Suprapubic skin (tissue), 4 donors: ENCODE measurements at regions not wholly inside any gene's neighbourhood (a gene's known extent, or its start where the extent isn't known, plus 50 kb on each side); places are given as distances from the start of the nearest gene placed in this dataset.

Experiments used
- DNase-seq, 2 donors: peaks; one replicate each; pipeline ENCODE4 v3.0.0-alpha.2; 2019; ENCODE audit warnings: low spot score in 2 of 2
- H3K27ac ChIP-seq: fragments of 200-600 bp; sonication (generic); one replicate; pipeline ENCODE4 v1.5.1; 2019
- H3K27me3 ChIP-seq: fragments of 200-600 bp; sonication (generic); one replicate; pipeline ENCODE4 v1.5.1; 2019
- H3K36me3 ChIP-seq: fragments of 200-600 bp; sonication (generic); one replicate; pipeline ENCODE4 v1.5.1; 2019
- H3K4me1 ChIP-seq: fragments of 200-600 bp; sonication (generic); one replicate; pipeline ENCODE4 v1.5.1; 2019
- H3K4me3 ChIP-seq: fragments of 200-600 bp; sonication (generic); one replicate; pipeline ENCODE4 v1.5.1; 2019; ENCODE audit warnings: mild to moderate bottlenecking
- H3K9me3 ChIP-seq: fragments of 200-600 bp; sonication (generic); one replicate; pipeline ENCODE4 v1.5.1; 2019
- CTCF ChIP-seq, 2 donors: fragments of 200-600 bp in 1 of 2; fragments of 450-650 bp in 1 of 2; sonication (generic) in 1 of 2; IDR thresholded peaks; one replicate each; pipeline ENCODE4 v1.5.1; 2016 to 2019; ENCODE audit warnings: antibody characterized with exemption in 2 of 2, mild to moderate bottlenecking in 1 of 2, moderate library complexity in 1 of 2
- EP300 ChIP-seq: sonication (generic); formaldehyde crosslinking; IDR thresholded peaks from one replicate; pipeline ENCODE4 v1.6.1; 2017; ENCODE audit warnings: antibody characterized with exemption
- POLR2A ChIP-seq, 2 donors: fragments of 450-650 bp; IDR thresholded peaks; one replicate each; pipeline ENCODE4 v1.6.1; 2017; ENCODE audit warnings: antibody characterized with exemption in 2 of 2, mild to moderate bottlenecking in 2 of 2, moderate library complexity in 2 of 2
- POLR2AphosphoS5 ChIP-seq, 3 donors: sonication (generic); formaldehyde crosslinking; IDR thresholded peaks; one replicate each; pipeline ENCODE4 v1.6.1; 2017; ENCODE audit warnings: antibody characterized with exemption in 3 of 3
- WGBS: methylation state at CpG from one replicate; pipeline ENCODE4 v1.1.5; 2018; 5-methylcytosine and 5-hydroxymethylcytosine counted together

- H3K27ac ChIP-seq: no peak overlapping the region
- WGBS: 85% methylated on average over 7 of the region's 7 CpGs
- no peaks in the 10 kb centered on the region for H3K4me1 ChIP-seq
- no peak for DNase-seq
- no peak for TF ChIP-seq POLR2AphosphoS5 (IDR thresholded peaks at IDR 0.05)
- TF ChIP-seq POLR2A (IDR thresholded peaks at IDR 0.05): no peak
- no peak for TF ChIP-seq EP300
- TF ChIP-seq CTCF (IDR thresholded peaks at IDR 0.05): no peak
- no peak overlapping the region for H3K4me3 ChIP-seq
- H3K36me3 ChIP-seq: no peaks in the 10 kb centered on the region
- no peaks in the 10 kb centered on the region for H3K27me3 ChIP-seq
- H3K9me3 ChIP-seq: no peaks in the 10 kb centered on the region
Measured at GRCh38 chr5:104299998-104300706, 737.6 kb upstream of the NUDT12 start.

GRCh38 chr5:104298518-104298917, 735.9 kb upstream of the NUDT12 start:
- Histone ChIP-seq H3K4me3 (no peak overlapping the region), H3K4me1 (no peaks in the 10 kb centered on the region), H3K27me3 (no peaks in the 10 kb centered on the region), H3K9me3 (no peaks in the 10 kb centered on the region), H3K36me3 (no peaks in the 10 kb centered on the region), H3K27ac (no peak overlapping the region)
- no peak for DNase-seq
- WGBS: 95% methylated on average over 5 of the region's 5 CpGs
- TF ChIP-seq POLR2A (IDR thresholded peaks at IDR 0.05) (no peak), CTCF (IDR thresholded peaks at IDR 0.05) (no peak), POLR2AphosphoS5 (IDR thresholded peaks at IDR 0.05) (no peak), EP300 (no peak)

GRCh38 chr5:104297076-104297475, 734.5 kb upstream of the NUDT12 start:
- Histone ChIP-seq H3K4me3 (no peak overlapping the region), H3K9me3 (no peaks in the 10 kb centered on the region), H3K4me1 (no peaks in the 10 kb centered on the region), H3K36me3 (no peaks in the 10 kb centered on the region), H3K27me3 (no peaks in the 10 kb centered on the region), H3K27ac (no peak overlapping the region)
- 45% methylated on average over 1 of the region's 1 CpG for WGBS
- DNase-seq: no peak
- TF ChIP-seq EP300 (no peak), POLR2A (IDR thresholded peaks at IDR 0.05) (no peak), CTCF (IDR thresholded peaks at IDR 0.05) (no peak), POLR2AphosphoS5 (IDR thresholded peaks at IDR 0.05) (no peak)

GRCh38 chr5:104295991-104296390, 733.4 kb upstream of the NUDT12 start:
- H3K36me3 ChIP-seq: no peaks in the 10 kb centered on the region
- TF ChIP-seq EP300: no peak
- no peak for DNase-seq
- H3K9me3 ChIP-seq: no peaks in the 10 kb centered on the region
- no peak overlapping the region for H3K27ac ChIP-seq
- 70% methylated on average over 1 of the region's 1 CpG for WGBS
- H3K4me1 ChIP-seq: no peaks in the 10 kb centered on the region
- no peak overlapping the region for H3K4me3 ChIP-seq
- no peaks in the 10 kb centered on the region for H3K27me3 ChIP-seq

GRCh38 chr5:104283136-104283535, 720.5 kb upstream of the NUDT12 start:
- 80% methylated on average over 1 of the region's 1 CpG for WGBS
- H3K9me3 ChIP-seq: peaks cover 10% of the 10 kb centered on the region
- H3K4me3 ChIP-seq: no peak overlapping the region
- H3K27ac ChIP-seq: no peak overlapping the region
- H3K4me1 ChIP-seq: no peaks in the 10 kb centered on the region
- no peaks in the 10 kb centered on the region for H3K27me3 ChIP-seq
- no peaks in the 10 kb centered on the region for H3K36me3 ChIP-seq
- DNase-seq: no peak
- TF ChIP-seq CTCF (IDR thresholded peaks at IDR 0.05): no peak

- TF ChIP-seq CTCF (IDR thresholded peaks at IDR 0.05) (no peak), EP300 (no peak), POLR2AphosphoS5 (IDR thresholded peaks at IDR 0.05) (no peak), POLR2A (IDR thresholded peaks at IDR 0.05) (no peak)
- Histone ChIP-seq H3K27ac (no peak overlapping the region), H3K36me3 (no peaks in the 10 kb centered on the region), H3K4me1 (no peaks in the 10 kb centered on the region), H3K4me3 (no peak overlapping the region), H3K27me3 (no peaks in the 10 kb centered on the region), H3K9me3 (no peaks in the 10 kb centered on the region)
- WGBS: 82% methylated on average over 2 of the region's 2 CpGs
- no peak for DNase-seq
Measured at GRCh38 chr5:104273725-104274124, 711.1 kb upstream of the NUDT12 start.
